Mesenchymal stem cell (in vitro differentiated cells and primary cell): ENCODE measurements at regions not wholly inside any gene's neighbourhood (a gene's known extent, or its start where the extent isn't known, plus 50 kb on each side); places are given as distances from the start of the nearest gene placed in this dataset.
A peak's percentile ranks its signal among the peaks of the same experiment; 100 is the strongest.

Source experiments
- DNase-seq: peaks from one replicate; pipeline ENCODE4 v3.0.0-alpha.2; 2013
- H2AFZ ChIP-seq: one replicate; pipeline ENCODE4 v1.6.1; 2013; ENCODE audit warnings: low read depth, mild to moderate bottlenecking, control low read depth, inconsistent platforms, low read length, moderate library complexity
- H2AK5ac ChIP-seq: 2 replicates; pipeline ENCODE4 v1.6.1; 2013; ENCODE audit warnings: low read length, moderate library complexity, mild to moderate bottlenecking, inconsistent platforms; ENCODE audit not compliant: severe bottlenecking
- H2BK120ac ChIP-seq: one replicate; pipeline ENCODE4 v1.6.1; 2013; ENCODE audit warnings: low read depth, mild to moderate bottlenecking, inconsistent platforms, low read length, moderate library complexity
- H2BK12ac ChIP-seq, 2 experiments: one replicate each; pipeline ENCODE4 v1.6.1; 2013; ENCODE audit warnings: inconsistent platforms in 2 of 2, low read length in 2 of 2, mild to moderate bottlenecking in 2 of 2, moderate library complexity in 2 of 2, control low read depth in 1 of 2
- H2BK15ac ChIP-seq: one replicate; pipeline ENCODE4 v1.6.1; 2013; ENCODE audit warnings: mild to moderate bottlenecking, low read depth, inconsistent platforms; ENCODE audit not compliant: poor library complexity, severe bottlenecking
- H2BK5ac ChIP-seq: 2 replicates; pipeline ENCODE4 v1.6.1; 2013; ENCODE audit warnings: low read depth, mild to moderate bottlenecking, low read length, control low read depth, inconsistent platforms; ENCODE audit not compliant: poor library complexity, severe bottlenecking
- H3K14ac ChIP-seq, 2 experiments: one replicate each; pipeline ENCODE4 v1.6.1; 2013; ENCODE audit warnings: inconsistent platforms in 2 of 2, low read length in 2 of 2, control low read depth in 1 of 2, mild to moderate bottlenecking in 1 of 2, moderate library complexity in 1 of 2
- H3K18ac ChIP-seq, 2 experiments: one replicate each; pipeline ENCODE4 v1.6.1; 2013; ENCODE audit warnings: inconsistent platforms in 2 of 2, low read length in 2 of 2, control low read depth in 1 of 2, low read depth in 1 of 2, mild to moderate bottlenecking in 1 of 2
- H3K23ac ChIP-seq, 2 experiments: one replicate each; pipeline ENCODE4 v1.6.1; 2013; ENCODE audit warnings: inconsistent platforms in 2 of 2, low read length in 2 of 2, mild to moderate bottlenecking in 2 of 2, moderate library complexity in 2 of 2, control low read depth in 1 of 2
- H3K27ac ChIP-seq: 2 replicates; pipeline ENCODE4 v1.5.1; 2013; ENCODE audit warnings: mild to moderate bottlenecking, moderate library complexity, low read length, control low read depth, inconsistent platforms; ENCODE audit not compliant: poor library complexity, severe bottlenecking
- H3K27me3 ChIP-seq, 2 experiments: 2 replicates each; pipeline versions ENCODE4 v1.6.1 to v1.7.0; 2013; ENCODE audit warnings: low read length in 2 of 2, mild to moderate bottlenecking in 2 of 2, moderate library complexity in 2 of 2, control low read depth in 1 of 2, inconsistent platforms in 1 of 2; ENCODE audit not compliant: control insufficient read depth in 1 of 2, insufficient read depth in 1 of 2
- H3K36me3 ChIP-seq, 2 experiments: 2 replicates each; pipeline versions ENCODE4 v1.6.1 to v1.7.0; 2013; ENCODE audit warnings: low read length in 2 of 2, control low read depth in 1 of 2, inconsistent platforms in 1 of 2, low read depth in 1 of 2, mild to moderate bottlenecking in 1 of 2; ENCODE audit not compliant: insufficient read depth in 2 of 2, control insufficient read depth in 1 of 2
- H3K4ac ChIP-seq, 2 experiments: one replicate each; pipeline ENCODE4 v1.6.1; 2013; ENCODE audit warnings: inconsistent platforms in 2 of 2, low read length in 2 of 2, mild to moderate bottlenecking in 2 of 2, moderate library complexity in 2 of 2, control low read depth in 1 of 2, low read depth in 1 of 2
- H3K4me1 ChIP-seq: 2 replicates; pipeline ENCODE4 v1.6.1; 2013; ENCODE audit warnings: low read depth, low read length, control low read depth; ENCODE audit not compliant: control insufficient read depth, insufficient read depth
- H3K4me2 ChIP-seq: 2 replicates; pipeline ENCODE4 v1.6.1; 2013; ENCODE audit warnings: low read length, mild to moderate bottlenecking, inconsistent platforms; ENCODE audit not compliant: poor library complexity, severe bottlenecking
- H3K4me3 ChIP-seq, 2 experiments: 2 replicates each; pipeline versions ENCODE4 v1.5.1 to v1.7.0; 2013; ENCODE audit warnings: low read length in 2 of 2, mild to moderate bottlenecking in 2 of 2, control low read depth in 1 of 2, low read depth in 1 of 2; ENCODE audit not compliant: insufficient read depth in 1 of 2
- H3K79me1 ChIP-seq: replicated peaks from 2 replicates; pipeline ENCODE4 v1.6.1; 2013; ENCODE audit warnings: mild to moderate bottlenecking, control low read depth, low read length, inconsistent platforms; ENCODE audit not compliant: poor library complexity, severe bottlenecking
- H3K9ac ChIP-seq: 2 replicates; pipeline ENCODE4 v1.7.0; 2013; ENCODE audit warnings: mild to moderate bottlenecking, low read length, moderate library complexity
- H3K9me3 ChIP-seq: 2 replicates; pipeline ENCODE4 v1.7.0; 2013; ENCODE audit warnings: mild to moderate bottlenecking, low read length; ENCODE audit not compliant: control insufficient read depth
- H4K8ac ChIP-seq: one replicate; pipeline ENCODE4 v1.6.1; 2013; ENCODE audit warnings: inconsistent platforms, mild to moderate bottlenecking, low read length, moderate library complexity
- H4K91ac ChIP-seq: one replicate; pipeline ENCODE4 v1.6.1; 2013; ENCODE audit warnings: mild to moderate bottlenecking, low read length, inconsistent platforms
- WGBS: methylation state at CpG from one replicate; pipeline ENCODE4 v1.1.7; 2013; ENCODE audit warnings: mixed read lengths; 5-methylcytosine and 5-hydroxymethylcytosine counted together

DNA sequence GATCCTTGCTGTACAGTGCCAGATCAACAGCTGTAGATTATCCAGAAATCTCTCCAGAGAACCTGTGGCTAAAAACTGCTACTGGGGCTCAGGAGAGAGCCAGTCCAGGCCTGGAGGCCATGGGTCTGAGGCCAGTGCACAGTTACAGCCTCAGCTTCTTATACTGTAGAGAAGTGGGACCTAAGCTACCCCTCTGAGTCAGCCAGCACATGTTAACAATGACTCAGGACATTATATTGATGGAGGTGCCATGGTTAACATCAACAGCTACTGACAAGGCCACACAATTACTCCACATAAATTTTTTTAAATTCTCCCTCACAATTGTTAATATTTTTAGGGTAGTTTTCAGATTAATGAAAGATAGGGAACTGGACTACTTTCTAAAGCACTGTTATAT lies 138.5 kb downstream of the RBM26 start:
- no peak overlapping the region for H2BK5ac ChIP-seq
- peaks cover 5% of the 10 kb centered on the region for H3K9me3 ChIP-seq
- H3K4me1 ChIP-seq, result no peaks in the 10 kb centered on the region
- H3K18ac ChIP-seq, result no peak overlapping the region
- no peak overlapping the region for H2AK5ac ChIP-seq
- no peak overlapping the region for H4K8ac ChIP-seq
- H4K91ac ChIP-seq, result no peak overlapping the region
- H3K27ac ChIP-seq, result no peak overlapping the region
- no peak overlapping the region for H2BK15ac ChIP-seq
- no peak overlapping the region for H2BK120ac ChIP-seq
- no peak overlapping the region for H2AFZ ChIP-seq
- H3K23ac ChIP-seq, result no peak overlapping the region
- H2BK12ac ChIP-seq, result no peak overlapping the region
- no peaks in the 10 kb centered on the region for H3K36me3 ChIP-seq
- no peak overlapping the region for H3K4me2 ChIP-seq
- DNase-seq, result peak; percentile 24
- H3K9ac ChIP-seq, result no peak overlapping the region
- peaks cover 2 to 7% of the 10 kb centered on the region in 2 experiments for H3K27me3 ChIP-seq
- H3K79me1 ChIP-seq, result no peaks in the 10 kb centered on the region
- no peak overlapping the region for H3K14ac ChIP-seq
- no peak overlapping the region for H3K4me3 ChIP-seq
- H3K4ac ChIP-seq, result no peak overlapping the region

DNA sequence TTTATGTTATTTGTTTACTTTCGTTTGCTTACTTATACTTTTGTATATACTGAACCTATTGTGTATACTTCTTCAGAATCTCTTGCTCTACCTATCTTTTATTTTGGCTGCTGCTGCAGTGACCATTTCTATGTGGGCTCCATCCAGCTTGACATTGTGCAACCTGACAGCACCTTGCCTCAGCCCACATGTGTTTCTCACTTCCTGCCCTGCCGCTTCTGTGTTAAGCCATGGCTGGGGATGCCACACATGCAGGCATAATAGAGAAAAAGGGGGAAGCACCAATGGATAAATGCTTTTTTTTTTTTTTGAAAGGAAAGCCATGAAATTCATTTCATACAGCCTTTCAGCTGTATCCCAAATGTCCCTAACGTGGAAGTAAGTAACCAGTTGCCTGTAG lies 147.6 kb downstream of the RBM26 start:
- no peak overlapping the region for H3K23ac ChIP-seq
- H4K91ac ChIP-seq, result no peak overlapping the region
- H2BK12ac ChIP-seq, result no peak overlapping the region
- H3K14ac ChIP-seq, result no peak overlapping the region
- no peaks in the 10 kb centered on the region for H3K79me1 ChIP-seq
- no peak overlapping the region for H2AK5ac ChIP-seq
- H3K4me3 ChIP-seq, result no peak overlapping the region
- H2BK5ac ChIP-seq, result no peak overlapping the region
- WGBS, result 43% methylated on average over 2 of the region's 3 CpGs
- H3K18ac ChIP-seq, result no peak overlapping the region
- no peak overlapping the region for H3K4ac ChIP-seq
- H2AFZ ChIP-seq, result no peak overlapping the region
- no peak overlapping the region for H3K9ac ChIP-seq
- no peak overlapping the region for H3K27ac ChIP-seq
- no peak overlapping the region for H2BK120ac ChIP-seq
- no peaks in the 10 kb centered on the region for H3K36me3 ChIP-seq
- no peaks in the 10 kb centered on the region for H3K9me3 ChIP-seq
- no peak overlapping the region for H4K8ac ChIP-seq
- DNase-seq, result no peak
- no peaks in the 10 kb centered on the region for H3K27me3 ChIP-seq
- H3K4me2 ChIP-seq, result no peak overlapping the region
- H3K4me1 ChIP-seq, result no peaks in the 10 kb centered on the region
- no peak overlapping the region for H2BK15ac ChIP-seq

DNA sequence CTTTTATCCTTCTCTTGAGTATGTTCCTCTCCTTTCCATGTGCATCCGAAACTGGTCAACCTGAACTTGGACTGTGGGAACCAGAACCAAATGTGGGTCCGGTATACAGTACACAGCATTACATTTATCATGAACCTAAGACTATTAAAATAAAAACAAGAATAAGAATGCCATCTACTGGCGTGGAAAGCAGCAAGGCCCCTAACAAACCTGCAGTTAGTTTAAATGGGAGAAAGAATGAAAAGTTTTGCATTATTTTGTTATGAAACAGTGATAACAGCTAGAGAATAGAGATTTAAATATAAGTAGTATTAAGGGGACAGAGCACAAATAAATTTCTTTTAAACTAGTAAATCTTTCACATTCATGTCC lies 159.5 kb downstream of the RBM26 start:
- no peak overlapping the region for H3K14ac ChIP-seq
- H3K27ac ChIP-seq, result no peak overlapping the region
- H2BK15ac ChIP-seq, result no peak overlapping the region
- H3K18ac ChIP-seq, result no peak overlapping the region
- DNase-seq, result no peak
- H2BK5ac ChIP-seq, result no peak overlapping the region
- no peak overlapping the region for H2AFZ ChIP-seq
- H3K36me3 ChIP-seq, result no peaks in the 10 kb centered on the region
- H3K23ac ChIP-seq, result no peak overlapping the region
- H3K27me3 ChIP-seq, result no peaks in the 10 kb centered on the region
- H3K4me2 ChIP-seq, result no peak overlapping the region
- WGBS, result 92% methylated on average over 2 of the region's 3 CpGs
- no peaks in the 10 kb centered on the region for H3K79me1 ChIP-seq
- no peaks in the 10 kb centered on the region for H3K9me3 ChIP-seq
- H4K91ac ChIP-seq, result no peak overlapping the region
- H2BK120ac ChIP-seq, result no peak overlapping the region
- peaks cover 2% of the 10 kb centered on the region for H3K4me1 ChIP-seq
- no peak overlapping the region for H3K4ac ChIP-seq
- no peak overlapping the region for H2BK12ac ChIP-seq
- no peak overlapping the region for H3K9ac ChIP-seq
- no peak overlapping the region for H4K8ac ChIP-seq
- H2AK5ac ChIP-seq, result no peak overlapping the region
- no peak overlapping the region for H3K4me3 ChIP-seq

DNA sequence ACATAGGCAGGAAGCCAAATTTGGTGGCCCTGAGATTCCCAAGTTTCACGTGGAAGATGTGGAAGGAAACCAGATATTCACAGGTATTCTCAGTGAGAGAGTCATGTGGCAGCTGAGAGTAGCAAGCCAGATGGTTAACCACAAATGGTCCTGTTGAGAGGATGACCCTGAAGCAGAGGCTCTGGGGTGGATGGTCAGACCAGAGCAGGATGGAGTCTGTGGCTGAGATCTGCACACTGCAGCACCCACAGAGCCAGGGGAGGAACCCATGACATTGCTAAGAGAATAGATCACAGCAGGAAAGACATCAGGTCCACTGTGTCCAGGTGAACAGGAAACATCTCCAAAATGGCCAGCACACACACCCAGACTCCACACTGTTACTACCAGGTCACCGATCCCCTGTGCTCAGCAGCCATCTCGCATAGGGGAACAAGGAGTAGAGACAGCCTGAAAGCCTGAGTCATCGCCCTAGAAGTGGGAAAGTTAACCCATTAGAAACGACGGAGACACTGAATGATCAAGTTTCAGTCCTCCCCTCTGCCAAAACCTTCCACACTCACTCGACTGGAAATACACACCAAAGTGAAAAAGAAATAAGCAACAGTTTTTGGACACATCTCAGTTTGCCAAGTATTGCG lies 160.0 kb downstream of the RBM26 start:
- H3K27ac ChIP-seq, result no peak overlapping the region

More for the DNA sequence above, 160.0 kb downstream of the RBM26 start:
- H3K18ac ChIP-seq, result no peak overlapping the region
- peaks cover 2% of the 10 kb centered on the region for H3K4me1 ChIP-seq
- no peak overlapping the region for H4K8ac ChIP-seq
- no peak overlapping the region for H2AK5ac ChIP-seq
- H3K36me3 ChIP-seq, result no peaks in the 10 kb centered on the region
- WGBS, result 69% methylated on average over 8 of the region's 8 CpGs
- DNase-seq, result no peak
- no peaks in the 10 kb centered on the region for H3K79me1 ChIP-seq
- H2BK120ac ChIP-seq, result no peak overlapping the region
- H3K27me3 ChIP-seq, result no peaks in the 10 kb centered on the region
- H3K14ac ChIP-seq, result no peak overlapping the region
- no peak overlapping the region for H3K4me3 ChIP-seq
- no peak overlapping the region for H3K9ac ChIP-seq
- H2BK5ac ChIP-seq, result no peak overlapping the region
- no peak overlapping the region for H3K23ac ChIP-seq
- H4K91ac ChIP-seq, result peak overlapping the region; percentile 49
- H2AFZ ChIP-seq, result no peak overlapping the region
- no peak overlapping the region for H2BK12ac ChIP-seq
- no peak overlapping the region for H2BK15ac ChIP-seq
- H3K4ac ChIP-seq, result no peak overlapping the region
- no peak overlapping the region for H3K4me2 ChIP-seq
- H3K9me3 ChIP-seq, result no peaks in the 10 kb centered on the region
